Activated gamma-delta T cell treated with anti-CD3 and anti-CD28 coated beads, Interleukin-2, amount 50 U/mL, for 16 hours (primary cell): ENCODE measurements at regions not wholly inside any gene's neighbourhood (a gene's known extent, or its start where the extent isn't known, plus 50 kb on each side); places are given as distances from the start of the nearest gene placed in this dataset.
"Not testable (repeated sequence)": the region's sequence is repeated elsewhere in the genome, so short reads cannot be mapped to it uniquely, and the experiment has no call there.

Experiments used
- DNase-seq: peaks from one replicate; pipeline ENCODE4 v3.0.0-alpha.2; 2020; ENCODE audit warnings: low read depth

DNA sequence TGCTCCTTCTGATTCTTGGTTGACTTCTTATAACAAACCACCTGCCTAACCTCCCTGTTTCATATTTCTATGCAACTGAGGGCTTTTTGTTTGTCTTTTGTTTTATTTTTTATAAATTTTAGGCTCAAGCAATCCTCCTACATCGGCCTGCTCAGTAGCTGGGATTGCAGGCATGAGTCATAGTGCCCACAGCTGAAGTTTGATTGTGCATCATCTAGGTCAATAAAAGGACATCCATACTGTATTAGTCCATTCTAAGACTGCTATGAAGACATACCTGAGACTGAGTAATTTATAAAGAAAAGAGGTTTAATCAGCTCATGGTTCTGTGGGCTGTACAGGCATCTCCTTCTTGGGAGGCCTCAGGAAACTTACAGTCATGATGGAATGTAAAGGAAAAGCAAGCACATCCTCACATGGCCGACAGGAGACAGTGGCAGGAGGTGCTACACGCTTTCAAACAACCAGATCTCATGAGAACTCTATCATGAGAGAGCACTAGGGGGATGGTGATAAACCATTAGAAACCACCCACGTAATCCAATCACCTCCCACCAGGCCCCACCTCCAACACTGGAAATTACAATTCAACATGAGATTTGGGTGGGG lies 285.0 kb downstream of the SIPA1L2 start:
- no peak for DNase-seq

DNA sequence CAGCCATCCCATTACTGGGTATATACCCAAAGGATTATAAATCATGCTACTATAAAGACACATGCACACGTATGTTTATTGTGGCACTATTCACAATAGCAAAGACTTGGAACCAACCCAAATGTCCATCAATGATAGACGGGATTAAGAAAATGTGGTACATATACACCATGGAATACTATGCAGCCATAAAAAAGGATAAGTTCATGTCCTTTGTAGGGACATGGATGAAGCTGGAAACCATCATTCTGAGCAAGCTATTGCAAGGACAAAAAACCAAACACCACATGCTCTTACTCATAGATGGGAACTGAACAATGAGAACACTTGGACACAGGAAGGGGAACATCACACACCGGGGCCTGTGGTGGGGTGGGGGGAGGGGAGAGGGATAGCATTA lies 285.7 kb downstream of the SIPA1L2 start:
- DNase-seq, result not testable (repeated sequence)

DNA sequence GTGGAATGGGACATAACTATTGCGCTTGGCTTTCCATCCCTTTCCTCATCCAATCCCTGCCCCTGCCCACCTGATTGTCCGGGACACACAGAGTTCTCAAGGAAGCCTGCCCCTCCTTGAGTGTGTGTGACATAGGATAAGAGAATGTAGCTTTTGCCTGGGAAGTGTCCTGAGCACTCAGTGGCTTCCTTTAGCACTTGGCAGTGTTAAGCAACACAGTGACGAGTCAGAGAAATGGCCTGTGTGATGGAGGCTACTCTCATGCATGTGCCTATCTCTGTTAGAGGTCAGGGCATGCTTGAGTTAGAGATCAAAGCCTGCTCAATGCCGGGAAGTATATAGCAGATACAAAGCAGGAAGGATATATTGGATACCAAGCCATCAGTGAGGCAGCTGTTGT lies 289.5 kb downstream of the SIPA1L2 start:
- no peak for DNase-seq

DNA sequence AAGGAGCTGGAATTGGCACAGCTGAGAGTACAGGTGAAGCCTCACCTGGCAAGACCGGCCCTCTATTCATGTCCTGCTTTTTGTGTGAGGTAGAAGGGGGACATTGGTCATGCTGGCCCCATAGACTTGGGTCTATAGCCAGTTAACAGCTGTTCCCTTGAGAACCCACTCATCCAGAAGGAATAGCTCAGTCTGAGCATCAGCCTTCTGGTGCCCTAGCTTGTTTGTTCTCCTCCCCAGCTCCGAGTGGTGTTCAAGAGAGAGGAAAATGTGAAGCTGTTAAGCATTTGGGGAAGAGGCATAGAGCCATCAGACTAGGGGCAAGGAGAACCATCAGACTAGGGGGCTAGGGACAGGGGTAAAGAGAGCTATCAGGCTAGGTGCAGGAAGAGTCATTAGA lies 290.9 kb downstream of the SIPA1L2 start:
- DNase-seq, result no peak

DNA sequence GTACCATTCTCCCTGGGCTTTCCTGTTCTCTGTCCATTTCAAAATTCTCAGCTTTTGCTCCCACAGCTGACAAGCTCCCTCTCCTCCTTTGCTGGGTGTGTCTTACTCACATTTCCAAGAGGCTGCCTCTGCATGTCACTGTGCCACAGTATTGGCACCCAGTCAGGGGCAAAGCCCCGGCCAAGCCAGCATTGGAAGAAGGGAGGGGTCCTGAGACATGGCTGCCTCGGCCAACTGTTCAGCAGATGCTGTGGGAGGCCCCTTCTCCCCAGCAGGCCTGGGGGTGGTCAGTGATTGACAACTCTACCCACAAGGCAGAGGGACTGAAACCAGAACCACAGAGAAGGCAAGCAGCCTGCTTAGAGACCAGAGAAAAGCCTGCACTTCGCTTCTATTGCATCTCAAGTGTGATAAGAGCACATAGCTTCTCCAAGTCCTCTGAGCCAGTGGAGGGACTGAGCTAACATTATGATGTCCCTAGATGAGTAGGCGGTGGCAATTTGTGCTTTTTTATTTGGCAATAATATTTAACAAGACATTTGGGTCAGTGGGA lies 294.1 kb downstream of the SIPA1L2 start:
- DNase-seq, result no peak

DNA sequence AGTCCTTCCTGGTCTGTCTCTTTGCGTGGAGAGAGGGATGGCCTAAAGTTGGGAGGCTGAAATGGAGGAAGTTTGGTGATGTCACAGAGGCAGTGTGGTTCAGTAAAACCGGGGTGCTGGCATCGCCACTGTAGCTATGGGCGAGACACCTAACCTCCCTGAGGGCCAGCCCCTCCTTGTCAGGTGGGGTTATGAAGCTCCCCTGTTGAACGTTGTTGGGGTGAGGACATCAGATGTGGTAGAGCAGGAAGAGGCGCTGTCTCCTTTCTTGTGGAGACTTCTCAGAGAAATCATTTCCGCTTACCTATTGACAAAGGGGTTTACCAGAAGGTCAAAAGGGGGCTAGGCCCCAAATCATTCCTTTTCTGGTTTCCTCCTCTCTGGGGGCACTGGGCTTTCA lies 294.7 kb downstream of the SIPA1L2 start:
- DNase-seq, result peak; percentile 12

DNA sequence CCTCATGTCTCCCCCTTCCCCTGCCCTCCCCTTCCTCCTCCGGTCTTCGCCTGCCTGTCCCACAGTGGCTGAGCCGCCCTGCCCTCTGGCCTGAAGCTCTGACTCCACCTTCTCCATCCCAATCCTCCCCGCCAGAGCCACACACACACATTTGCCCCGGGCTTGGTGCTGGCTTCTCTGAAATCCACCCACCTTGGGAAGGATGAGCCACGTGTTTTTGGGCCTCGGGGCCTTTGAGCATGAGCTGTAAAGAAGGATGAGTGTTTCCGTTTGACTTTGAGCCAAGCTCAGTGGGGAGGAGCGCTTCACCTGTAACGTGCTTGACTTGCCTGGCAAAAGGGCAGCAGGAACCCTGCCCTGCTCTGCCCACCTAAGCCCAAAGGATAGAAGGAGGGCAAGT lies 295.1 kb downstream of the SIPA1L2 start:
- DNase-seq, result no peak

DNA sequence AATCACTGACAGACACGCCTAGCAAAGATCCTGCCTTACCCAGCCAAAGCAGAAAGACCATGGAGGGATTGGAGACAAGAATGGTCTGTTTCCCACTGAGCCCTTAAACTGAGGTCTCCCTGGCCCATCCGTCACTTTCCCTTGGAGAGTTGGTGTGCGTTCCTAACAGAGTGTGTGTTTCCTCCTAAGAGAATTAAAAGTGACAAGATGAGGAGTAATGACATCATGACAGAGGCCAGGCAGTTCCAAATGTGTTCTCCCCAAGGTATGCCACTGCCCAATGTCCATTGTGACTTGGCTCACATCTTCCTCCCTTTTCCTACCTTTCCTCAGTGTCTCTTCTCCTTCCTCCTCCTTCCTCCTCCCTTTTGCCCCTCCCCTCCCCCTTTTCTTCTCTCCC lies 295.7 kb downstream of the SIPA1L2 start:
- no peak for DNase-seq

DNA sequence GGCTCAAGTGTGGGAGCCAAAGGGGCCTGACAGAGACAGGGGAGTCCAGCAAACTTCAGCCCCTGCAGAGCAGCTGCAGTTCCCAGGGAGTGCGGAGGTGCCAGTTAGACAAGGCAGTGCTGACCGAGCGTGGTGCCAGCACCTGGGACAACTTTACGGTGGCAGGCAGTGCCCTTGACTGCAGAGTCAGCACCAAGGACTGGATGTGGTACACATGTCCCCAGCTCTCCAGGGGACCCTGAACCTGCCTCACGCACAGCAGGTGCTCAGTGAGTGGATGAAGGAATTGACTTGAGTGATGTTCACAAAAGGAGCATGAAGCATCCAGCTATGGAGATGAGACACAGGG lies 296.5 kb downstream of the SIPA1L2 start:
- DNase-seq, result no peak

DNA sequence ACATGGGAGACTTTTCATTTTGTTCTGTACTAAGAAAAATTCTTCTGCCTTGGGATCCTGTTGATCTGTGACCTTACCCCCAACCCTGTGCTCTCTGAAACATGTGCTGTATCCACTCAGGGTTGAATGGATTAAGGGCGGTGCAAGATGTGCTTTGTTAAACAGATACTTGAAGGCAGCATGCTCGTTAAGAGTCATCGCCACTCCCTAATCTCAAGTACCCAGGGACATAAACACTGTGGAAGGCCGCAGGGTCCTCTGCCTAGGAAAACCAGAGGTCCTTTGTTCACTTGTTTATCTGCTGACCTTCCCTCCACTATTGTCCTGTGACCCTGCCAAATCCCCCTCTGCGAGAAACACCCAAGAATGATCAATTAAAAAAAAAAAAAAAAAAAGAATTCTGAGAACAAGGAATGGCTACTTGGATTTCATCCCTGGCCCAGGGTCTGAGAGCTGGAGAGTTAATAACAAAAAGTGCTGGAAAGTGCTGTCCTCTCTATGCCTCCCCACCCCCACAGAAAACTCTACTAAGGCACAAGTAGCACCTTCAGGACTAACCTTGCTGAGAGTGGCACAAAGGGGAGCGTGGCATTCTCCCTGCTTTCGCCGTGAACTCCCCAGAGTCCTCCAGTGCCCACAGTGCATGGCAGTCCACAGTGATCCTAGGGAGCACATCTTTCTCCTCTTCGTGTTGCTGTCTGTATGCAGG lies 297.1 kb downstream of the SIPA1L2 start:
- DNase-seq, result not testable (repeated sequence)

DNA sequence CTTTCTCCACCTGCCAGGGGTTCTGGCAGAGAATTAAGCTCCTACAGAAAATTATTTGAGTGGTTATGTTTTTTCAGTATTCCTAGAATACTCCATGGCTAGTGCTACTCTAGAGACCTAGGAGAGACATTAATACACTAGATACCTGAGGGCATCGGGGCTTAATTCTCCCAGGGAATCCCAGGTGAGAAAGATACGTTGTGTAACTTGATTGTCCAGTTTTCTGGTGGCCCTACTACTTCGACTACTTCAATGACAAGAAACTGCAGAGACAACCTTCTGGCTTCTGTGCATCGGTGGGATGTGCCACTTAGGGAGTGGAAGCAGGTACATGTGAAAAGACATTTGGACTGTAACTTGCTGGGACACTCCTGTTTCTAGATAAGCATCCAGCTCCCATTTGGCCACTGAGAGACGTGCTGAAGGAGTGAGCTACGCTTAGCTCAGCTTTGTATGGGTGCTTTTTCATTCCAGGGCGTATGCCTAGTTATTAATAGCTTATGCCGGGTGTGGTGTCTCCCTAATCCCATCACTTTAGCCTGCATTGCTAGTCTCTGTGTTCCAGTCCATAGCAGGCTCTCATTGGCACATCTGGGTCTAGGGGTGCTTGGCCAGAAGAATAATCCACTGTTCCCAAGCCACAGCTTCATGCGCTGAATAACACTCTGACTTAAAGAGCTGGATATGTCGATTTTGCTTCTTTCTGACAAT lies 300.7 kb downstream of the SIPA1L2 start:
- no peak for DNase-seq

DNA sequence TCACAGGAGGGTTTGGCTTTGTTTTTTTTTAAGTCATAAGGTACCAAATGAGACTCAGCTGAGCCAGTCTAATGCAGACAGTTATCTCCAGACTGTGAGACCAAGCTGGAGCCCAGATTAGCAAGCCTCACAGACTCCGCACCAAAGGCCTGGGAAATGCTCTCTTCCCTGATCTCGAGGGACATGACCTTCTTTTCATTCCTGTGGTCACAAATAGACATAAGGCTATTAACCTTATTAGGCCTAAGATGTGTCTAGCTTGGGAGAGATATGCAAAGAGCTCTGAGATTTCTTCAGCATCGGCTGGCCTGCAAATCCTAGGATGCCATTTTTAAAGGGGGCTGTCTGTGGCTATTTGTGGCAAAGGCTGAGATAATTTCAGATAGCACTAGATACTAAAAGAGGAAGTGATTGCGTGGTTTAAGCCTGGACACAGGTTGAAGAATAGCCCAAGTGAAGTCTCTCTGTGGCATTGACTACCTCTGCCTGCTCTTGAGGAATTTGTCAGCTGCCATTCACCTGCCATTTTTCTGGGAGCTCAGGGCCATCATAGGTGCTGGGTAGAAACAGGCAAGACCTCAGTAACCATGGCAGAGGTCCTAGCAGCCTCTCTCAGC lies 301.3 kb downstream of the SIPA1L2 start:
- DNase-seq, result no peak

DNA sequence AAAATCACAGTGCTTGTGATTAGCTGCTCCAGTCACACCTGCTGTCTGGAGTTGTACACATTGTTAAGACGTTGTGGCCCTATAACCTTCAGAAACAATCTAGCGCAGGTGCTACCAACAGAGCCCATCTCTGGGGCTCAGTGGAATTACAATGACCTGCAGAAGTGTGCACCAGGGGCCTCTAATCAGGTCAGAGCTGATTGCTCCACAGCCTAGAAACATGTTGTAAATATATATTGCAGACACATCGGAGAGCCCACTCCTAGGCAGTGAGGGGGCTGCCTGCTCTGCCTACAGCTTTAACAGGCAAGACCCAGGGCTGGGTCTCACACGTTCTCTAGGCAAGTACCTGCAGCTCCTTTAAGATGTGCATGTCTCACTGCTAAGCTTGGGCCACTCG lies 302.0 kb downstream of the SIPA1L2 start:
- no peak for DNase-seq

DNA sequence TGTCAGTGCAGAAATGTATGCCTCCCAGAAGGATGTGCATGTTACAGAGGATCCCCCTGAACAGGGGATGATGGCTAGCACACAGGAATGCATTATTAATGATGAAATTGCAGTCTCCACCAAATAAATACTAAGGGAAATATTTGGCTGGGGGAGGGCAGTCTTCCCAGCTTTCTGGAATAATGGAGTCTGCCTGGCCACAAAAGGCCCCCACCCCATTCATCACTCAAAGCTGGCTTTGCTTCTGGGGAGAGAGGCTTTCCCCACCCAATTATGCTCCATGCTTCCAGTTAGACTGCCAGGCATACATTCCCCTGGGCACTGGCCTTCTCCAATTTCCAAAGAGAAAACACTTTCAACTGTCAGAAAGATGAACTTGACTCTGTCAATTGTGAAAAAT lies 302.7 kb downstream of the SIPA1L2 start:
- no peak for DNase-seq

DNA sequence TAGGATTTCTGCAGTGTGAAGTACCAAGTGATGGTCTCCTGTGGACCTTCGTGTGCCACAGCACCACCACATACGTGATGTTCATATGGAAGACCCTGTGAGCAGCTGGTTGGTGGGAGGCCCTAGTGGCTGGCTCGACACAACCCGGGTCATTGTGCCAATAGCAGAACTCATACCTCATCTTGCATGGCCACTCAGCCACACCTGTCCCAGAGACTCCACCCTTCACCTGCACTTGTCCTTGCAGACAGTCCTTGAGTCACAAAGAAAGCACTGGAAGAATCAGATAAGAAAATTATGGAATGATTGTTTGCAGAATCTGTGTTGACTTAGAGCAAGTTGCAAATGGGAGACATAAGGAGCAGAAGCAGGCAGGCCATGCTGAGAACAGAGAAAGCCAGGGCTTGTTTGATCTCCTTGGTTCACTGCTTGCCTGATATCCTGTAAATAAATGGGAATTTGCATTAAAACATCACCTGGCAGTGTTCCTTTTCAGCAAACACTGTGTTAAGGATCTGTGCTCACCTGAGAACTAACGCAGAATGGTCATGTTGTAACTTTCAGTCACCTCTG lies 307.7 kb downstream of the SIPA1L2 start:
- no peak for DNase-seq

DNA sequence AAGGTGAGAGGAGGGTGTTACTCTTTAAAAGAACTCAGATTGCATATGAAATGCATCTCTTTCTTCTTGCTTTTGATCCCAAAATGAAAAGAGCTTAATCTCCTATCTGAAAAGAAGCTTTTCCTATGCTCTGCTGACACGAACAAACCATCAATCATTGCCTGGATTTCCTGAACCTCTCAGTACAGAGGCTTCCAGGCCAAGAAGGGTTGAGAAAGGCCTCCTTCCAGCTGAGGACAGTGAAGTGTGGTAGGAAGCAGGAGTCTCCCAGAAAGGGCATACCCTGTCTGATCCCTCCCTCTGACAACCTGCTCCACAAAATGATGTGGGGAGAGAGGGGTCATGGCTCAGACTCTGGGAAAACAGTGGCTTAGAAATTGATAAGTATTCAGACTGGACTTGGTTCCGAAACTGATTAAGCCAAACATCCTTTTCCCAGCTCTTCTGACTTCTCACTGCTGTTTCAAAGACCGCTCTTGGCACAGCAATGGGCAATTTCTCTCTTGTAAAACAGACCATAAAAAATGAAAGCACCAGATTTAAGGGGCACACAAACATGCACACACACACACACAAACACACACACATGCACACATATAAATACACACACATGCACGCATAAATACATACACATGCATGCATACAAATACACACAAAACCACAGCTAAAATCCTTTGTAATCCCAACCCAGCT lies 310.3 kb downstream of the SIPA1L2 start:
- DNase-seq, result no peak

DNA sequence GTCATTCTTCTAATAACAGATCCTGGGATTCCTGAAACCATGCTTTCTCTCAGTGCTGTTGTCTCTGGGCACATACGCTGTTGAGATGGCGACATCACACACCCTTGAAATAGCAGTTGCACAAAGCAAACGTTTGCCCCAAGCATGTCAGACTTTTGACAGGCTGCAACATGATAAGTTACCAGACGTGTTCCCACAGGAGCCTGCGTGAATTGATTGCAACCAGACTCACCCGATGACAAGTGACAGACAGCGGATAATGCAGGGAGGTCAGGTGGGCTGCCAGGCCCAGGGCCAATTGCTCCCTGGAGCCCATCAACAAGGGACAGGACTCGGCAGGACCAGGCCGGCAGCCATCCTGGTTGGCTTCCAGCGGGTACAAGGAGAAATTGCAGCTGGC lies 310.9 kb downstream of the SIPA1L2 start:
- DNase-seq, result no peak

DNA sequence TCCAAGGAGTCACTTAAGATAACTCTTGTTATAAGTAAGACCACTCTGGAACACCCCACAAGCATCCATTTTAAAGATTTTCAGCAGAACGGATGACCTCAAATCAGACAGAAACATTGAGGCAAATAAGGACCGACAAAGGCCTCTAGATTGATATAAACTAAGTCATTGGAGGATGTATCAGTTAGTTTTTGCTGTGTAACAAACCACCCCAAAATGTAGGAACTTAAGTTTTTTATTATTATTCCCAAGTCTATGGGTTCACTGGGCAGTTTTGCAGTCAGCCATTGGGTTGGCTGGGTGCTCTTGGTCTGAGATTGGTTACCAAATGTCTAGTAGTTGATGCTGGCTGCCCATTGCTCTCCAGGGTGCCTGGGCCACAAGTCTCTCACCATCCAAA lies 311.8 kb downstream of the SIPA1L2 start:
- no peak for DNase-seq

DNA sequence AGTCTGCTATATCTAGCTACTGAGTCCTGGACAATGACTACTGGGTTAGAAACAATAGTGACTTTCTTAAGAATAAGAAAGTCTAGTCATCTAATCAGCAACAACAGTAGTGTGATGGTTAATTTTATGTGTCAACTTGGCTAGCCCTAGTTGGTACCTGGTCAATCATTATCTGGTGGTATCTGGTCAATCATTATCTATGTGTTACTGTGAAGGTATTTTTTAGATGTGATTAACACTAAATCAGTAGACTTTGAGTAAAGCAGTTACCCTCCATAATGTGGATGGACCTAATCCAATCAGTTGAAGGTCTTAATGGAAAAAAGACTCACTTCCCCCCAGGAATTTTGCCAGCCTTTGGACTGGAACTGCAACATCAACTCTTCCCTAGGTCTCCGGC lies 312.6 kb downstream of the SIPA1L2 start:
- no peak for DNase-seq

DNA sequence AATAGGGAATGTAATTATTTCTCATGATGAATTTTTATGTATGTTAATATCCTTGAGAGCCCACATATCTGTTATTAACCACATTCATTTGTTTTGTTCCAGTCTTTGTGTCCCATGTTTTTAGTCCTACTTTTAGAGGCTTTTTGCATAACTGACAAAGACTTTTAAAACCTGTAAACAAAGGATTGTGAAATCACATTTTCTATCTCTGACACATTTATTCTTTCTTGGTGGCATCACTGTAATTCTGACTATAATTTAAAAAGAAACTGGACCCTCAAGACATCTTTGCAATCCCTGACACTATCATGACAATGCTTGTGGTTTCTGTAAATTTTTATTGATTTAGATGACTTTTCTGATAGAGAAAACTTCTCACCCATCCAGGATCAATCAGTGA lies 313.1 kb downstream of the SIPA1L2 start:
- no peak for DNase-seq

DNA sequence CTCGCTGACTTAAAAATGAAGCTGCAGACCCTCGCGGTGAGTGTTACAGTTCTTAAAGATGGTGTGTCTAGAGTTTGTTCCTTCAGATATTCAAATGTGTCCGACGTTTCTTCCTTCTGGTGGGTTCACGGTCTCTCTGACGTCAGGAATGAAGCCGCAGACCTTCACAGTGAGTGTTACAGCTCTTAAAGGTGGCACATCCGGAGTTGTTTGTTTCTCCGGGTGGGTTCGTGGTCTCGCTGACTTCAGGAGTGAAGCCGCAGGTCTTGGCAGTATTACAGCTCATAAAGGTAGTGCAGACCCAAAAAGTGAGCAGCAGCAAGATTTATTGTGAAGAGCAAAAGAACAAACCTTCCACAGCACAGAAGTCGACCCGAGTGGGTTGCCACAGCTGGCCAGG lies 316.1 kb downstream of the SIPA1L2 start:
- DNase-seq, result not testable (repeated sequence)

DNA sequence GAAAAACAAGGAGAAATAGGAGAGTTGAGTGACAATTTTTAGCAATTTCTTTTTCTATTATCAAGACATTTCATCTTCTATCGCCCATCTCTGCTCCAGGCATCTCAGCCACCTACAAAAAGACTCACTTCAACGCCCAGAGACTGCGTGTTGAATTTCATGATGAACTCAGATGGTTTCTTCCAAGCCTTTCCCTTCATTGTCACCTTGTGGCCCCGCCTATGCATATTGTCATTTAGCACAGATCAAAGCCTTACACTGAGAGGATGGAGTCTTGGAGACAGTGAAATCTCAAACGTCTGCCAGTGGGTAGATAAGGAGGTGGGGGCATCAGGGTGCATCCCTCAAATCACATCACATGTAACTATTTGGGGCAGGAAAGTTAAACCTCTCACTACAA lies 319.4 kb downstream of the SIPA1L2 start:
- DNase-seq, result no peak
